K562 (cell line): ENCODE measurements at regions not wholly inside any gene's neighbourhood (a gene's known extent, or its start where the extent isn't known, plus 50 kb on each side); places are given as distances from the start of the nearest gene placed in this dataset.

ENCODE experiments used
- ATAC-seq: fragments of 200-7000 bp; cut with Tn5 transposase; 3 replicates; pipeline ENCODE4 v1.9.1; 2020; ENCODE audit warnings: moderate library complexity
- BruUV-seq: library from RNA; stranded (reverse); fragments of 400-500 nt; replicated peaks from 2 replicates; lab custom pipeline; 2021; lab: Mats Ljungman, UMichigan
- CTCF ChIA-PET: fragments of 300-600 bp; formaldehyde crosslinking; extraction: SDS; loops from one replicate; lab custom pipeline; 2021; ENCODE audit warnings: low intra/inter-chr PET ratio; lab: Yijun Ruan, JAX
- POLR2A ChIA-PET: fragments of 300-600, 350-650 bp; sonication (Branson Sonifier 250); formaldehyde crosslinking; extraction: SDS; loops from one replicate; lab custom pipeline; 2021; ENCODE audit warnings: antibody characterized with exemption, inconsistent platforms; lab: Yijun Ruan, JAX
- DNase-seq, 4 experiments: peaks; one replicate each; pipeline versions ENCODE4 v3.0.0 to v3.0.0-alpha.2; 2011 to 2018; ENCODE audit warnings: low spot score in 3 of 4, mixed read lengths in 3 of 4; ENCODE audit errors: extremely low read depth in 1 of 4
- FAIRE-seq: peaks from 2 replicates; lab custom pipeline; 2011; peaks lifted over from hg19 to GRCh38; lab: Jason Lieb, UNC
- H2AFZ ChIP-seq: 2 replicates; pipeline ENCODE4 v1.6.0; 2011; ENCODE audit warnings: low read depth, low read length, control low read depth, inconsistent platforms
- H3K27ac ChIP-seq: fragments of 200-600 bp; 3 replicates; pipeline ENCODE4 v1.8.0; 2011; ENCODE audit warnings: low read depth, mild to moderate bottlenecking, control low read depth, inconsistent platforms, low read length, moderate library complexity, mixed read lengths; ENCODE audit errors: extremely low read depth
- H3K27me3 ChIP-seq, 2 experiments: fragments of 300-600 bp in 1 of 2; 2 replicates in 1 of 2; 3 replicates in 1 of 2; pipeline versions ENCODE4 v1.6.0 to v1.8.0; 2011; ENCODE audit warnings: inconsistent platforms in 2 of 2, low read length in 2 of 2, mild to moderate bottlenecking in 1 of 2, mixed read lengths in 1 of 2, moderate library complexity in 1 of 2; ENCODE audit not compliant: control insufficient read depth in 2 of 2, insufficient read depth in 2 of 2
- H3K36me3 ChIP-seq: fragments of 300-600 bp; 3 replicates; pipeline ENCODE4 v1.8.0; 2011; ENCODE audit warnings: mild to moderate bottlenecking, low read length, inconsistent platforms; ENCODE audit not compliant: control insufficient read depth, insufficient read depth
- H3K4me1 ChIP-seq, 2 experiments: fragments of 200-600 bp in 1 of 2; replicated peaks in 1 of 2; 2 replicates in 1 of 2; 3 replicates in 1 of 2; pipeline versions ENCODE4 v1.5.1 to v1.8.0; 2011; ENCODE audit warnings: inconsistent platforms in 2 of 2, low read length in 2 of 2, mild to moderate bottlenecking in 1 of 2, mixed read lengths in 1 of 2, moderate library complexity in 1 of 2; ENCODE audit not compliant: control insufficient read depth in 2 of 2, insufficient read depth in 2 of 2
- H3K4me2 ChIP-seq: 2 replicates; pipeline ENCODE4 v1.6.1; 2011; ENCODE audit warnings: low read length, control low read depth, inconsistent platforms, mixed read lengths; ENCODE audit not compliant: insufficient read depth
- H3K4me3 ChIP-seq: fragments of 200-600 bp; sonication (generic), shearing (Covaris generic); 2 replicates; pipeline ENCODE4 v1.5.1; 2016; ENCODE audit warnings: control low read depth, inconsistent platforms
- H3K79me2 ChIP-seq: fragments of 200-600 bp; 3 replicates; pipeline ENCODE4 v1.8.0; 2011; ENCODE audit warnings: low read length, inconsistent platforms; ENCODE audit not compliant: control insufficient read depth, insufficient read depth
- H3K9ac ChIP-seq, 2 experiments: 2 replicates each; pipeline versions ENCODE4 v1.6.0 to v1.6.1; 2011; ENCODE audit warnings: low read depth in 2 of 2, low read length in 2 of 2, control low read depth in 1 of 2, inconsistent platforms in 1 of 2, mild to moderate bottlenecking in 1 of 2, mixed read lengths in 1 of 2; ENCODE audit not compliant: insufficient read depth in 1 of 2
- H3K9me1 ChIP-seq: one replicate; pipeline ENCODE4 v1.6.0; 2011; ENCODE audit warnings: inconsistent platforms, mild to moderate bottlenecking, low read length, moderate library complexity; ENCODE audit not compliant: control insufficient read depth, insufficient read depth
- H3K9me3 ChIP-seq: replicated peaks from 2 replicates; pipeline ENCODE4 v1.5.1; 2011; ENCODE audit warnings: low read depth, low read length, inconsistent platforms; ENCODE audit not compliant: control insufficient read depth, insufficient read depth
- H4K20me1 ChIP-seq: replicated peaks from 2 replicates; pipeline ENCODE4 v1.6.1; 2011; ENCODE audit warnings: low read length, inconsistent platforms, mixed read lengths; ENCODE audit not compliant: control insufficient read depth, insufficient read depth
- CC2D1A ChIP-seq: fragments of 450-650 bp; IDR thresholded peaks from 2 replicates; pipeline ENCODE4 v1.6.1; 2017; ENCODE audit warnings: mild to moderate bottlenecking
- SUPT5H ChIP-seq: fragments of 450-650 bp; IDR thresholded peaks from 2 replicates; pipeline ENCODE4 v1.6.1; 2016
- ZBTB11 ChIP-seq, 3 experiments: fragments of 200-800 bp in 1 of 3; fragments of 250-450 bp in 1 of 3; fragments of 450-650 bp in 1 of 3; sonication (Bioruptor Pico) in 1 of 3; sonication (Bioruptor generic) in 1 of 3; formaldehyde crosslinking in 1 of 3; IDR thresholded peaks; 2 replicates each; pipeline versions ENCODE4 v1.6.1 to v1.8.0; 2016 to 2022; ENCODE audit warnings: mild to moderate bottlenecking in 2 of 3, missing genetic modification characterization in 2 of 3, missing compliant biosample characterization in 1 of 3, moderate library complexity in 1 of 3
- ZBTB9 ChIP-seq: fragments of 450-650 bp; formaldehyde crosslinking; IDR thresholded peaks from 2 replicates; pipeline ENCODE4 v1.4.0; 2020; ENCODE audit warnings: mild to moderate bottlenecking, moderate library complexity
- ZNF583 ChIP-seq: fragments of 250-450 bp; sonication (Bioruptor Pico); IDR thresholded peaks from 2 replicates; pipeline ENCODE4 v1.4.0; 2020
- WGBS: fragments of 100-300 bp; shearing (Covaris generic); methylation state at CpG from one replicate; pipeline ENCODE4 v1.1.6; 2016; ENCODE audit warnings: low coverage, mixed read lengths; ENCODE audit not compliant: insufficient coverage; ENCODE audit errors: missing lambda C conversion rate; 5-methylcytosine and 5-hydroxymethylcytosine counted together
- in situ Hi-C: fragments of 300-500 bp; cut with MboI; formaldehyde crosslinking; loops from 4 replicates; pipeline ENCODE4 v1.15.0; 2018; ENCODE audit warnings: inconsistent platforms, mixed read lengths
- intact Hi-C: fragments of 100-400 bp; cut with micrococcal nuclease; formaldehyde crosslinking; loops from 2 replicates; pipeline ENCODE4 v1.14.2; 2022

GRCh38 chr4:176927664-176928063, 134.9 kb upstream of the VEGFC start (continued):
- no peak for TF ChIP-seq ZBTB9 (CRISPR knock-in tag)

GRCh38 chr4:176939445-176939844, 146.7 kb upstream of the VEGFC start:
- H3K4me3 ChIP-seq: no peak overlapping the region
- H3K4me1 ChIP-seq: no peaks in the 10 kb centered on the region
- H4K20me1 ChIP-seq: no peaks in the 10 kb centered on the region
- 0% methylated on average over 2 of the region's 4 CpGs for WGBS
- no peaks in the 10 kb centered on the region for H3K9me3 ChIP-seq
- ATAC-seq: no peak
- in situ Hi-C loops: no loop called here
- CTCF ChIA-PET: no interaction called here
- no peaks in the 10 kb centered on the region for H3K27me3 ChIP-seq
- TF ChIP-seq SUPT5H (no peak), ZBTB11 (CRISPR knock-in tag; IDR thresholded peaks at IDR 0.05) (no peak), CC2D1A (no peak), ZNF583 (CRISPR knock-in tag) (no peak)
- TF ChIP-seq, all 486 proteins: peak for 0
- no peak overlapping the region for H3K9ac ChIP-seq
- intact Hi-C loops: no loop called here
- H2AFZ ChIP-seq: no peak overlapping the region
- BruUV-seq: no TSS peak
- FAIRE-seq: no peak
- H3K79me2 ChIP-seq: no peaks in the 10 kb centered on the region
- H3K36me3 ChIP-seq: no peaks in the 10 kb centered on the region
- no peak for DNase-seq
- no peak overlapping the region for H3K4me2 ChIP-seq
- no peaks in the 10 kb centered on the region for H3K9me1 ChIP-seq
- no peak overlapping the region for H3K27ac ChIP-seq
- POLR2A ChIA-PET: no interaction called here
